SKM-1 treated with dmso at 0.1 percent for 144 hours (cell line): ENCODE measurements at regions not wholly inside any gene's neighbourhood (a gene's known extent, or its start where the extent isn't known, plus 50 kb on each side); places are given as distances from the start of the nearest gene placed in this dataset.
A peak's percentile ranks its signal among the peaks of the same experiment; 100 is the strongest.

ENCODE experiments used
- DNase-seq: peaks from one replicate; lab custom pipeline; 2025; ENCODE audit not compliant: unreplicated experiment; lab: John Stamatoyannopoulos, UW

GRCh38 chr2:199631129-199631528, 173.4 kb upstream of the SATB2 start:
- no peak for DNase-seq

GRCh38 chr2:199629301-199629700, 171.6 kb upstream of the SATB2 start:
- DNase-seq, result no peak

GRCh38 chr2:199627417-199627816, 169.7 kb upstream of the SATB2 start:
- no peak for DNase-seq

DNA sequence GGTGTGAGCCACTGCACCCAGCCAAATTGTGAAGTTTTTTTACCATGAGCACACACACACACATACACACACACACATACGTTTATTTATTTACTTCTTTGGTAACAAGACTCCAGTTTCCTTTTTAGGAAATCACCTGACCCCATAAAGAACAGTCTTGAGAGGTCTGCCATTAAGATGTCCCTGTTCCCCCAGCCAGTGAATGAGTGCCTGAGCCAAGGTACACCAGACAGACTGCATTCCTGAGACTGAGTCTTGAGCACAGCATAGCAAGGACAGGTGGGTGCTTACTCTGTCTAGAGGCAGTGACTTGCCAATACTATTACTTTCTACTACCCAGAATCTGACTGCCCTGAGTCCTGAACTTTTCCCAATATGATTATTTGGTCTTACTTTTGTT, 167.2 kb upstream of the SATB2 start:
- DNase-seq, result no peak

- DNase-seq, result no peak
Measured at GRCh38 chr2:199612509-199613130, 154.9 kb upstream of the SATB2 start.

- DNase-seq, result no peak
Measured at GRCh38 chr2:199607914-199608313, 150.2 kb upstream of the SATB2 start.

GRCh38 chr2:199606193-199606780, 148.5 kb upstream of the SATB2 start:
- DNase-seq, result no peak

DNA sequence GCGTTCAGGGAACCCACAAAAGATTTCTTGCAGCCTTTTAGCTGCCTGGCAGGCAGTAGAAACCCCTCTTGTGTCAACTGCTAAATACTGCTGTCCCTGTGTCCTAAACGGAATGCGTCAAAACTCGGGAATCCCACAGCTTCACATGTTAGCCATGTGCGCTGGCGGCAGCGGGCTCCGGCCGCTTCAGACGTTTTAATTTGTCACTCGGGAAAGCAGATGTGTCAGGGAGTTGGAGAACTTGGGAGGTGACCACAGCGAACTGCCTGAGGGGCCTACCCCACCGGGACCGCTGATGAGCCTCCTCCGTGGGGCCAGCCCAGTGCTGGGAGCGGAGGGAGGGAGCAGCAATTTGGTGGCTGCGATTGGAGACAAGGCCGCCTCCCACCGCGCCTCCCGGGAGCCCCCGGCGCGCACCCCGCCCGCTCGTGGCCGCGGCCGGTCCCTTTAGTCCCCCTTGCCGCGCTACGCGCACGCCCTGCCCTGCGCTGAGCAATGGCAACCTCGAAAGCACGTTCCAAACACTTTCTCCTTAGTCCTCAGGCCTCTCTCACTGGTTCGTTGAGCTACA, 146.1 kb upstream of the SATB2 start:
- DNase-seq, result no peak

DNA sequence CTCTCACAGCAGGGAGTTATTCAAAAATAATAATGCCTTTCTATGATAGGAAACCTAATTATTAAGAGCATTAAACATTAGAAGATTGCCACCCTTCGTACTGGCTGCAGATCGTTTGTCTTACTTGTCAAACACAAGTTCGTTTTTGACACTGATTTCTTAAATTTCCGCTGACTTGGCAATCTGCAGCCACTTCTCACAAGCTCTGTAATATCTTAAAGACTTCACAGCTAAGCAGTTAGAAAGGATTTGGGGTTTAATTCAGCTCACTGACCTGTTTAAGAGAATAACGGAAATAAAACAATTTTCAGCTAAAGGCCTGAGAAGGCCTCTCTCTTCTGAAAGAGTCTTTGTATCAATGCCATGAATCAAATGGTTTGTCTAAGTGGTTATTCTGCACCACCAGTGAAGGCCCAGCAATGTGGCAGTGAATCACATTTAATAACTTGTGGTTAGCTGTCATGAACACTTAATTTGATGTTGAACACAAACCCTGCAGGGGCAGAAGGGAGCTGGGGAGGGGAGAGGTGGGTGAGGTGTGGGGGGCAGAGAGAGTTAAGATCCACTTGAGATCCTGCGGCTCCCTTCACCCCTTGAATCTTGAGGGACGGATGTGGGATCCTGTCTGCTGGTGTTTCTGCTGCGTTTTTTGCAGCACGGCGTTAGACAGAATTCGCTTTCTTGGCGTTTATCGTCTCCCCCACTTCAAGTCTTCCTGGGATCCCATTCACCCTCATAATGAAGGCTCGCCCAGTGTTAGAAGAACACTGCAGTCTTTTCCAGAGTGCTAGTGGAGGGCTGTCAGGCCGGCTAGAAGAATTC, 145.4 kb upstream of the SATB2 start:
- DNase-seq, result no peak

GRCh38 chr2:199602271-199602895, 144.6 kb upstream of the SATB2 start:
- no peak for DNase-seq

GRCh38 chr2:199596549-199596948, 138.8 kb upstream of the SATB2 start:
- peak; percentile 19 for DNase-seq

- DNase-seq, result no peak
Measured at GRCh38 chr2:199594443-199594842, 136.7 kb upstream of the SATB2 start.

DNA sequence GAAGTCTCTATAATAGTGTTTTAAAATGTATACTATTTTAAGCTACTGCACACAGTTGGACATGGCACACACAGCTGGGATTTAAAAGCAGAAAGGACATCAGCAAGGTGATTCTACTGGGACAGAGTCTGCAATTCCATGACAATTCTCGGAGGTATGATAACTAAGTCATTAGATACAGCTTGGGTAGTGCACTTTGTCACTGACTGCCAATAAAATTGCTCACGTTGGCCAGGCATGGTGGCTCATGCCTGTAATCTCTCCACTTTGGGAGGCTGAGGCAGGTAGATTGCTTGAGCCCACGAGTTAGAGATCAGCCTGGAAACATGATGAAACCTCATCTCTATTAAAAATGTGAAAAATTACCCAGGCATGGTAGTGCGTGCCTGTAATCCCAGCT, 134.1 kb upstream of the SATB2 start:
- DNase-seq, result no peak

DNA sequence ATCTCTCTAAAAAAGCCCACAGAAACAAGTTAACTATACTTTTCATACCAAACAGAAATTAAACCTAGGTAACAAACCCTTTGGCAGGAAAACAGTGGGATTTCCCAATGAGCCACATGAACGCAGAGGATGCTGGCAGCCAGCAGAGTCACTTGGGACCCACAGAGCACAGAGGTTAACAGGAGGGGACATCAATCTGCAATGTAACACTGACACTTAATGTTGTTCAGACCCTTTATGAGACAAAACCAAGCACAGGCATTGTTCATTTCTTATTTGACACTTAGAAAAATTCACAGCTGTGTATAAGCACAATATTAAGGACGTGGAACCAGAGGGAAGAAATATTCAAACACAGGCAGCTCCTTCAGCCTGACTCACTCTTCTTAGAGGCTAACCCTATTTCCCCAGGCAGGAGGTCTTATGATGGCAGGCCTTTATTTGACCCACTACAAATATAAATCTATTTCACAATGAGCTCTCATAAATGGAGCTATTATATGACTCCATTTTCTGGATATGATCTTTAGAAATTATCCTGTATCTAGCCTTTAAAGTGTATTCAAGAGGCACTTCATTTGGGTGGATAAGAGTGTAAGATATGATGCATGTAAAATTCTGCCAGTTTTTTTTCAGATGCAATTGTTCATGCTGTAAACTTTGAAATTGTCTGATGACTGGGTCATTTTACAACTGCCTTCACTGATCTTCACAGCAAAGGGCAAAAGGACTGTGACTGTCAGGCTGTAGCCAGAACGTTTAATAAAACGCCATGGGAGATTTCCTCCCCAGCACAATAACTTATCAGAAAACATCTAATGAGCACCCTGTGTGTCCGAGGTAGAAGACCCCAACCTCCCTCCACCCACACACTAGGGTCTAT, 132.8 kb upstream of the SATB2 start:
- no peak for DNase-seq

DNA sequence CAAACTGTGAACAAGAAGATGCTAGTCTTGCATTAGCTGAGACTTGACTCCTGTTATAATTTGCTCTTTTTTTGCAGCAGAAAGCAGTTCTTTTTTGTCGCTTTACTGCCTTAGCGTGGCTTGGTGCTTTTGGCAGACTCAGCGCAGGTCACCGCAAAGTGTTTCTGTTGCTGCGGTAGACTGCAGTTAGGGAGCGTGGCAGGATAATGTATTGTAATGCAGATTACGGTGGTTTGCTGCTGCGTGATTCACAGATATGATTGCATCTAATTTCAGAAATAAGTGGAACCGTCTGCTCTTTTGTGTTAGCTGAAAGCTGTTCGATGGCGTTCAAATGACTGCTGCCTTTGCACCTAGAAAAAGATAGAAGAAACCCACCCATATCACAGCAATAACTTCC, 131.6 kb upstream of the SATB2 start:
- no peak for DNase-seq

- DNase-seq, result no peak
Measured at GRCh38 chr2:199588054-199588453, 130.3 kb upstream of the SATB2 start.

DNA sequence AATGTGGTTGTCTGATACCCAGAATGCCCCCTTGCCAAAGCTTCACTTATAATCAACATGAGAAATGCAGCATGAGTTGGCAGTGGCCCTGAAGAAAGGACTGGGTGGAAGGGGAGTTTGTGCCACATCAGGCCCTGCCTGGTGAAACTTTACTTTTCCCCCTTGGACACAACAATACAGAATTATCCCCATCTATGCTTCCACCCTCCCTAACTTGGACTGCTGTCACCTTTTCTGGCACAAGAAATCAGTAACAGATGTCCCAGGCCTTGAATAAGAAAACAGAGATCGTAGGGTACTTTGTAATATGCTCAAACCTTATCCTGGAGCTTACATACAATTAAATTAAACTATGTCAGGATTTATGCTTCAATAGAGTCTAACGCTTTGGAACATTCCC, 128.9 kb upstream of the SATB2 start:
- no peak for DNase-seq

DNA sequence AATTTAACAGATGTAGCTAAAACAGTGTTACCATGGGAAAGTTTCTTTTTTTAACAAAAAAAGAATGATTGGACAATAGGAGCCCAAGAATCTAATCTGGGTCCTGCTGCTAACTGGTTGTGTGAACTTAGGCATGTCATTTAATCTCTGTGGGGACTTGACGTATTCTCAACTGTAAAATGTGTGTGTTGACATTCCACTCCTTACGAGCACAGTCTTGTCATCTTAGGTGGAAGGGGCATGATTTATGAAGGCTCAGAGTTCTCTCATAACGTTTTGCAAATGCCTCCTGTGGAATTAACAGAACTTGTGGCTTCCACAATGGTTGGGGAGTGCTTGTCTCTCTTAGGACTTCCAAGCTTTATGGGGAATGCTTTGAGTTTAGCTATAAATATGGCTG, 125.9 kb upstream of the SATB2 start:
- no peak for DNase-seq

DNA sequence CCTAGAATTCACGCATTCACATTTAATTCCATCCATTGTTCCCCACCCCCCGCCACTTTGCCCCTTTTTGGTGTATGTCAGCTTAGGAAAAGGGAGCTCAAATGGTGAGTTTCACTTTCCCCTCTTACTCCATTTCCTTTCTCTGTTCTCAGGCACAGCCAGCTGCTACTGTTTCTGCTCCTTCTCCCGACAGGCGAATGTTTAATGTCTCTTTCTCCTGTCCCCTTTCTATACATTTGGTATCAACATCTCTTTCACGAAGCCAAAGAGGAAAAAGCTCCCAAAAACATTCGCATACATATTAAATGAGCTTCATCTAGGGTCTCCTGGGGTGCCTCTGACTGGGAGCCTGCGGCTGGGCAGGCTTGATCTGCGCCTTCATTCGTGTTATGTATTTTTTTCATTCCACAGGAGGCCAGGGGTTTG, 124.2 kb upstream of the SATB2 start:
- no peak for DNase-seq

GRCh38 chr2:199581408-199581807, 123.7 kb upstream of the SATB2 start:
- DNase-seq, result no peak

DNA sequence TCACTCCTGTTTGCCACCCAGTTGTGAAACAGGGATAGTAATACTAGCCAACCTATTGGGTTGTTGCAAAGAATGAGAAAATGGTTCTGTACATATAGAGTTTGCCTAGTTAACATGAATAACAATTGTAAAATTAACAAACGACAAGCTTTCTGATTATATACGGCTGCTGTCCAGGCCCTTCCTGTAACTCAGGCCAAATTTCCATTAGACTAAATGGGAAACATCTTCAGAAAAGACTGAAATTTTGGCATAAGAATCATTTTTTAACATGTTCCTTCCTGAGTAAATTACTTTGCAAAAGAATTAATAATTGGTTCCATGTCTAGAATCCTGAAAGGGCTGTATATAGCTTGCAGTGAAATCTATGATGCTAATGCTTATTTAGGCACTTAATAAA, 117.7 kb upstream of the SATB2 start:
- no peak for DNase-seq
